ENCODE measurements at regions not wholly inside any gene's neighbourhood (a gene's known extent, or its start where the extent isn't known, plus 50 kb on each side); places are given as distances from the start of the nearest gene placed in this dataset.
A peak's percentile ranks its signal among the peaks of the same experiment; 100 is the strongest.

GRCh38 chr3:111282024-111282423 is 210.4 kb downstream of the NECTIN3 start:
- H3K4me1 ChIP-seq = no peaks in the 10 kb centered on the region
- H3K27me3 ChIP-seq = no peaks in the 10 kb centered on the region
- intact Hi-C loops (cut with DNase I) = no loop called here
- WGBS, 2 donors = 45 to 47% methylated on average over 6 of the region's 6 CpGs
- H3K4me3 ChIP-seq = no peak overlapping the region
- DNase-seq (no peak), ATAC-seq (no peak)
- TF ChIP-seq POLR2A (IDR thresholded peaks at IDR 0.05) = no peak
- TF ChIP-seq CTCF (IDR thresholded peaks at IDR 0.05) = no peak
- no peaks in the 10 kb centered on the region for H3K36me3 ChIP-seq (replicated peaks in 1 of 2; ENCODE audit: insufficient read depth in 1 of 2, low read depth in 2 of 2)
- no peaks in the 10 kb centered on the region for H3K9me3 ChIP-seq
- no peak overlapping the region for H3K27ac ChIP-seq

- DNase-seq = no peak
- H3K4me3 ChIP-seq = no peak overlapping the region
- no peaks in the 10 kb centered on the region for H3K9me3 ChIP-seq
- no peak for TF ChIP-seq CTCF (IDR thresholded peaks at IDR 0.05)
- no peak for TF ChIP-seq POLR2A (IDR thresholded peaks at IDR 0.05)
- intact Hi-C loops (cut with DNase I) = no loop called here
- H3K27me3 ChIP-seq = no peaks in the 10 kb centered on the region
- WGBS, 2 donors = 43 to 52% methylated on average over 4 of the region's 4 CpGs
- no peak for ATAC-seq
- H3K27ac ChIP-seq = no peak overlapping the region
- H3K36me3 ChIP-seq (replicated peaks in 1 of 2; ENCODE audit: insufficient read depth in 1 of 2, low read depth in 2 of 2) = no peaks in the 10 kb centered on the region
- H3K4me1 ChIP-seq = no peaks in the 10 kb centered on the region
These were observed 211.5 kb downstream of the NECTIN3 start for GRCh38 chr3:111283165-111283564.

GRCh38 chr3:111284503-111285183 is 213.0 kb downstream of the NECTIN3 start:
- no peaks in the 10 kb centered on the region for H3K4me1 ChIP-seq
- no peak overlapping the region for H3K27ac ChIP-seq
- H3K4me3 ChIP-seq = no peak overlapping the region
- DNase-seq (no peak), ATAC-seq (no peak)
- intact Hi-C loops (cut with DNase I) = no loop called here
- no peaks in the 10 kb centered on the region for H3K36me3 ChIP-seq (replicated peaks in 1 of 2; ENCODE audit: insufficient read depth in 1 of 2, low read depth in 2 of 2)
- 64 to 68% methylated on average over 4 of the region's 4 CpGs for whole genome bisulfite sequencing, 2 donors
- H3K9me3 ChIP-seq = no peaks in the 10 kb centered on the region
- TF ChIP-seq POLR2A (IDR thresholded peaks at IDR 0.05) = no peak
- TF ChIP-seq CTCF (IDR thresholded peaks at IDR 0.05) = no peak
- H3K27me3 ChIP-seq = no peaks in the 10 kb centered on the region

GRCh38 chr3:111285184-111285538 is 213.5 kb downstream of the NECTIN3 start:
- H3K4me1 ChIP-seq = no peaks in the 10 kb centered on the region
- TF ChIP-seq POLR2A (IDR thresholded peaks at IDR 0.05) = no peak
- TF ChIP-seq CTCF (IDR thresholded peaks at IDR 0.05) = no peak
- no peak overlapping the region for H3K4me3 ChIP-seq
- 73 to 74% methylated on average over 1 of the region's 1 CpG for WGBS, 2 donors
- no peaks in the 10 kb centered on the region for H3K36me3 ChIP-seq (replicated peaks in 1 of 2; ENCODE audit: insufficient read depth in 1 of 2, low read depth in 2 of 2)
- no peak overlapping the region for H3K27ac ChIP-seq
- ATAC-seq = no peak
- H3K27me3 ChIP-seq = no peaks in the 10 kb centered on the region
- H3K9me3 ChIP-seq = no peaks in the 10 kb centered on the region
- intact Hi-C loops (cut with DNase I) = no loop called here
- no peak for DNase-seq

GRCh38 chr3:111285694-111286093 is 214.1 kb downstream of the NECTIN3 start:
- Histone ChIP-seq H3K9me3 (no peaks in the 10 kb centered on the region), H3K27me3 (no peaks in the 10 kb centered on the region), H3K36me3 (replicated peaks in 1 of 2; ENCODE audit: insufficient read depth in 1 of 2, low read depth in 2 of 2) (no peaks in the 10 kb centered on the region), H3K4me3 (no peak overlapping the region), H3K27ac (no peak overlapping the region), H3K4me1 (no peaks in the 10 kb centered on the region)
- WGBS, 2 donors = 55 to 61% methylated on average over 4 of the region's 4 CpGs
- TF ChIP-seq POLR2A (IDR thresholded peaks at IDR 0.05) (no peak), CTCF (IDR thresholded peaks at IDR 0.05) (no peak)
- ATAC-seq (no peak), DNase-seq (peak in 2 of 4 donors; percentile 13 to 15)
- intact Hi-C loops (cut with DNase I) = no loop called here

Measured in body of pancreas (tissue), 4 donors.